A549 (cell line): ENCODE measurements at regions not wholly inside any gene's neighbourhood (a gene's known extent, or its start where the extent isn't known, plus 50 kb on each side); places are given as distances from the start of the nearest gene placed in this dataset.

Experiments used
- ATAC-seq, 2 experiments: fragments of 200-7000 bp in 1 of 2; fragments of >200 bp in 1 of 2; cut with Nextera tagmentation in 1 of 2; cut with Tn5 transposase in 1 of 2; 3 replicates each; pipeline versions ENCODE4 v1.8.0 to v1.9.1; 2018 to 2020; ENCODE audit warnings: mild to moderate bottlenecking in 1 of 2, moderate library complexity in 1 of 2
- CTCF ChIA-PET: fragments of 300-600 bp; sonication (Branson Sonifier 250); formaldehyde crosslinking; extraction: SDS; loops from one replicate; lab custom pipeline; 2021; ENCODE audit warnings: antibody characterized with exemption, inconsistent platforms; lab: Yijun Ruan, JAX
- POLR2A ChIA-PET: fragments of 350-600 bp; formaldehyde crosslinking; extraction: SDS; loops from one replicate; lab custom pipeline; 2021; ENCODE audit warnings: antibody characterized with exemption, inconsistent platforms; lab: Yijun Ruan, JAX
- DNase-seq, 2 experiments: peaks; one replicate each; pipeline versions ENCODE4 v3.0.0 to v3.0.0-alpha.2; 2011 to 2016; ENCODE audit warnings: low read depth in 1 of 2, low spot score in 1 of 2
- FAIRE-seq: peaks from 2 replicates; lab custom pipeline; 2011; peaks lifted over from hg19 to GRCh38; lab: Jason Lieb, UNC
- H3K27ac ChIP-seq, 2 experiments: fragments of >200 bp; sonication (Bioruptor Twin); formaldehyde crosslinking; 3 replicates each; pipeline ENCODE4 v1.5.1; 2016 to 2017
- H3K4me1 ChIP-seq: fragments of >200 bp; sonication (Bioruptor Twin); formaldehyde crosslinking; 3 replicates; pipeline ENCODE4 v1.6.1; 2016
- H3K4me2 ChIP-seq: fragments of >200 bp; sonication (Bioruptor Twin); formaldehyde crosslinking; 3 replicates; pipeline ENCODE4 v1.6.1; 2016
- H3K4me3 ChIP-seq: fragments of >200 bp; sonication (Bioruptor Twin); formaldehyde crosslinking; 3 replicates; pipeline ENCODE4 v1.5.1; 2016
- H3K9me3 ChIP-seq: fragments of >200 bp; sonication (Bioruptor Twin); formaldehyde crosslinking; 3 replicates; pipeline ENCODE4 v1.6.1; 2016
- ATOH8 ChIP-seq: fragments of 250-450 bp; sonication (Bioruptor Pico); IDR thresholded peaks from 2 replicates; pipeline ENCODE4 v1.5.0; 2020; ENCODE audit warnings: low read depth, mild to moderate bottlenecking, moderate library complexity
- CBX8 ChIP-seq: fragments of 200-600 bp; sonication (generic); IDR thresholded peaks from 2 replicates; pipeline ENCODE4 v1.6.1; 2016
- CHD2 ChIP-seq: fragments of 150-350 bp; IDR thresholded peaks from 2 replicates; pipeline ENCODE4 v1.6.1; 2014; ENCODE audit warnings: low read length; ENCODE audit not compliant: partially characterized antibody
- CHD4 ChIP-seq: fragments of 200-600 bp; sonication (generic); IDR thresholded peaks from 2 replicates; pipeline ENCODE4 v1.6.1; 2016; ENCODE audit warnings: antibody characterized with exemption, mild to moderate bottlenecking, borderline replicate concordance
- CTCF ChIP-seq: fragments of >200 bp; sonication (Bioruptor Twin); formaldehyde crosslinking; IDR thresholded peaks from 3 replicates; pipeline ENCODE4 v1.5.1; 2016
- ELK1 ChIP-seq: fragments of 150-350 bp; IDR thresholded peaks from 2 replicates; pipeline ENCODE4 v1.6.1; 2014; ENCODE audit warnings: low read depth, mild to moderate bottlenecking, low read length
- EP300 ChIP-seq, 2 experiments: fragments of >200 bp; sonication (Bioruptor Twin); formaldehyde crosslinking; IDR thresholded peaks; 2 replicates in 1 of 2; 3 replicates in 1 of 2; pipeline ENCODE4 v1.6.1; 2016 to 2017
- ESRRA ChIP-seq: fragments of 150-350 bp; IDR thresholded peaks from 2 replicates; pipeline ENCODE4 v1.6.1; 2014; ENCODE audit warnings: mild to moderate bottlenecking, low read length, borderline replicate concordance
- FOSB ChIP-seq: fragments of 250-450 bp; sonication (Bioruptor Pico); IDR thresholded peaks from 2 replicates; pipeline ENCODE4 v1.5.0; 2020; ENCODE audit warnings: mild to moderate bottlenecking, moderate library complexity
- HEYL ChIP-seq: fragments of 250-450 bp; sonication (Bioruptor Pico); IDR thresholded peaks from 2 replicates; pipeline ENCODE4 v1.8.0; 2021; ENCODE audit warnings: mild to moderate bottlenecking, moderate library complexity
- HOXB13 ChIP-seq: fragments of 250-450 bp; sonication (Bioruptor Pico); IDR thresholded peaks from 2 replicates; pipeline ENCODE4 v1.5.0; 2020; ENCODE audit warnings: low read depth, mild to moderate bottlenecking, moderate library complexity
- HOXB5 ChIP-seq: fragments of 250-450 bp; sonication (Bioruptor Pico); IDR thresholded peaks from 2 replicates; pipeline ENCODE4 v1.5.0; 2020; ENCODE audit warnings: mild to moderate bottlenecking, moderate library complexity
- JUN ChIP-seq, 2 experiments: fragments of >200 bp; sonication (Bioruptor Twin); formaldehyde crosslinking; IDR thresholded peaks; 2 replicates in 1 of 2; 3 replicates in 1 of 2; pipeline ENCODE4 v1.6.1; 2016 to 2017
- KDM1A ChIP-seq: fragments of 200-600 bp; sonication (generic); IDR thresholded peaks from 2 replicates; pipeline ENCODE4 v1.6.1; 2016; ENCODE audit warnings: low read depth, mild to moderate bottlenecking
- MAX ChIP-seq: IDR thresholded peaks from 2 replicates; pipeline ENCODE4 v1.6.1; 2012
- MAZ ChIP-seq: fragments of 150-350 bp; IDR thresholded peaks from 2 replicates; pipeline ENCODE4 v1.6.1; 2014; ENCODE audit warnings: antibody characterized with exemption, low read depth, low read length, borderline replicate concordance
- MYC ChIP-seq: IDR thresholded peaks from 2 replicates; pipeline ENCODE4 v1.6.1; 2012; ENCODE audit warnings: mild to moderate bottlenecking, inconsistent platforms, low read length, improper control_type of control experiment, borderline replicate concordance
- NFE2L2 ChIP-seq: fragments of 150-350 bp; conservative IDR thresholded peaks from 2 replicates; pipeline ENCODE4 v1.6.1; 2014; ENCODE audit warnings: low read length
- NPAS2 ChIP-seq: fragments of 250-450 bp; sonication (Bioruptor Pico); IDR thresholded peaks from 2 replicates; pipeline ENCODE4 v1.8.0; 2022; ENCODE audit warnings: mild to moderate bottlenecking, moderate library complexity, borderline replicate concordance
- PHF8 ChIP-seq: fragments of 200-600 bp; sonication (generic); IDR thresholded peaks from 2 replicates; pipeline ENCODE4 v1.6.1; 2016; ENCODE audit warnings: low read depth, mild to moderate bottlenecking, antibody characterized with exemption, moderate library complexity, borderline replicate concordance
- RCOR1 ChIP-seq: fragments of 150-350 bp; IDR thresholded peaks from 2 replicates; pipeline ENCODE4 v1.6.1; 2014; ENCODE audit warnings: antibody characterized with exemption, low read length, low read depth
- RNF2 ChIP-seq: fragments of 200-600 bp; sonication (generic); IDR thresholded peaks from 2 replicates; pipeline ENCODE4 v1.6.1; 2016; ENCODE audit warnings: low read depth, mild to moderate bottlenecking, antibody characterized with exemption, moderate library complexity, borderline replicate concordance
- SMC3 ChIP-seq: fragments of >200 bp; sonication (Bioruptor Twin); formaldehyde crosslinking; IDR thresholded peaks from 3 replicates; pipeline ENCODE4 v1.6.1; 2018; ENCODE audit warnings: inconsistent platforms
- TFCP2L1 ChIP-seq: fragments of 250-450 bp; sonication (Bioruptor Pico); IDR thresholded peaks from 2 replicates; pipeline ENCODE4 v1.5.0; 2021; ENCODE audit warnings: mild to moderate bottlenecking
- TP53 ChIP-seq: fragments of 250-450 bp; sonication (Bioruptor Pico); IDR thresholded peaks from 2 replicates; pipeline ENCODE4 v1.5.0; 2021; ENCODE audit warnings: mild to moderate bottlenecking, moderate library complexity
- USF2 ChIP-seq: fragments of 450-650 bp; IDR thresholded peaks from 2 replicates; pipeline ENCODE4 v1.6.1; 2014; ENCODE audit warnings: antibody characterized with exemption
- ZSCAN20 ChIP-seq: fragments of 250-450 bp; sonication (Bioruptor Pico); IDR thresholded peaks from 2 replicates; pipeline ENCODE4 v1.8.0; 2022; ENCODE audit warnings: mild to moderate bottlenecking, moderate library complexity
- WGBS: methylation state at CpG from one replicate; pipeline ENCODE4 v1.1.6; 2017; ENCODE audit errors: missing lambda C conversion rate; 5-methylcytosine and 5-hydroxymethylcytosine counted together

- CTCF ChIA-PET: no interaction called here
- ATAC-seq (no peak), FAIRE-seq (no peak), DNase-seq (no peak)
- H3K9me3 ChIP-seq: no peaks in the 10 kb centered on the region
- no peak overlapping the region for H3K4me3 ChIP-seq
- POLR2A ChIA-PET: no interaction called here
- no peak overlapping the region for H3K27ac ChIP-seq
- H3K4me1 ChIP-seq: no peaks in the 10 kb centered on the region
- no peak overlapping the region for H3K4me2 ChIP-seq
- WGBS: 23% methylated on average over 7 of the region's 7 CpGs
- TF ChIP-seq PHF8 (no peak), NFE2L2 (no peak), TFCP2L1 (CRISPR knock-in tag) (no peak), HOXB5 (CRISPR knock-in tag) (no peak)
Observed at GRCh38 chr18:45409971-45410370, 205.3 kb upstream of the SLC14A2 start.

- 50% methylated on average over 1 of the region's 1 CpG for WGBS
- CTCF ChIA-PET: no interaction called here
- H3K4me1 ChIP-seq: no peaks in the 10 kb centered on the region
- POLR2A ChIA-PET: no interaction called here
- no peak for DNase-seq
- H3K9me3 ChIP-seq: no peaks in the 10 kb centered on the region
- TF ChIP-seq NFE2L2: no peak
- TF ChIP-seq CBX8: no peak
- no peak for TF ChIP-seq EP300 (IDR thresholded peaks at IDR 0.05)
- no peak for FAIRE-seq
- ATAC-seq: no peak
- H3K27ac ChIP-seq: no peak overlapping the region
- H3K4me3 ChIP-seq: no peak overlapping the region
- H3K4me2 ChIP-seq: no peak overlapping the region
Observed at GRCh38 chr18:45412577-45412976, 202.7 kb upstream of the SLC14A2 start.

- no peak overlapping the region for H3K4me2 ChIP-seq
- H3K27ac ChIP-seq: no peak overlapping the region
- DNase-seq: no peak
- CTCF ChIA-PET: no interaction called here
- H3K4me1 ChIP-seq: no peaks in the 10 kb centered on the region
- H3K4me3 ChIP-seq: no peak overlapping the region
- ATAC-seq: no peak
- POLR2A ChIA-PET: no interaction called here
- no peak for FAIRE-seq
- 45% methylated on average over 4 of the region's 4 CpGs for WGBS
- no peak for TF ChIP-seq ELK1
- no peak for TF ChIP-seq FOSB (CRISPR knock-in tag)
- TF ChIP-seq CTCF: no peak
- no peak for TF ChIP-seq RCOR1
- TF ChIP-seq CHD2: no peak
- TF ChIP-seq ZSCAN20 (CRISPR knock-in tag): no peak
- no peak for TF ChIP-seq JUN (IDR thresholded peaks at IDR 0.05)
- TF ChIP-seq SMC3: no peak
- no peak for TF ChIP-seq CHD4
- TF ChIP-seq RNF2: no peak
- TF ChIP-seq KDM1A: no peak
- no peak for TF ChIP-seq MAZ
- TF ChIP-seq, all 56 proteins: peak for 0
- no peaks in the 10 kb centered on the region for H3K9me3 ChIP-seq
Observed at GRCh38 chr18:45413180-45413836, 202.0 kb upstream of the SLC14A2 start.

- FAIRE-seq: no peak
- Histone ChIP-seq H3K27ac (no peak overlapping the region), H3K4me3 (no peak overlapping the region), H3K4me1 (no peaks in the 10 kb centered on the region), H3K9me3 (no peaks in the 10 kb centered on the region), H3K4me2 (no peak overlapping the region)
- ATAC-seq: no peak
- TF ChIP-seq MAX: no peak
- TF ChIP-seq NFE2L2: no peak
- TF ChIP-seq NPAS2 (CRISPR knock-in tag): no peak
- TF ChIP-seq HEYL (CRISPR knock-in tag): no peak
- TF ChIP-seq HOXB5 (CRISPR knock-in tag): no peak
- no peak for TF ChIP-seq TP53 (CRISPR knock-in tag)
- no peak for TF ChIP-seq ESRRA
- TF ChIP-seq USF2: no peak
- TF ChIP-seq MYC: no peak
- TF ChIP-seq ATOH8: no peak
- TF ChIP-seq HOXB13 (CRISPR knock-in tag): no peak
- WGBS: 16% methylated on average over 7 of the region's 7 CpGs
- DNase-seq: no peak
- POLR2A ChIA-PET: no interaction called here
- CTCF ChIA-PET: no interaction called here
Observed at GRCh38 chr18:45415614-45416013, 199.7 kb upstream of the SLC14A2 start.
